Astrocyte (in vitro differentiated cells and primary cell): ENCODE measurements at regions not wholly inside any gene's neighbourhood (a gene's known extent, or its start where the extent isn't known, plus 50 kb on each side); places are given as distances from the start of the nearest gene placed in this dataset.

Experiments used
- DNase-seq: peaks from one replicate; pipeline ENCODE4 v3.0.0-alpha.2; 2010; ENCODE audit warnings: low read depth
- FAIRE-seq: peaks from 2 replicates; lab custom pipeline; 2011; peaks lifted over from hg19 to GRCh38; lab: Jason Lieb, UNC
- H2AFZ ChIP-seq: 2 replicates; pipeline ENCODE4 v1.6.0; 2012; ENCODE audit warnings: low read depth, low read length, inconsistent platforms
- H3K27ac ChIP-seq: 2 replicates; pipeline ENCODE4 v1.5.1; 2011; ENCODE audit warnings: low read depth, low read length, inconsistent platforms
- H3K27me3 ChIP-seq: 2 replicates; pipeline ENCODE4 v1.6.0; 2011; ENCODE audit warnings: low read length, inconsistent platforms; ENCODE audit not compliant: insufficient read depth
- H3K36me3 ChIP-seq: 2 replicates; pipeline ENCODE4 v1.5.1; 2011; ENCODE audit warnings: low read length, inconsistent platforms; ENCODE audit not compliant: insufficient read depth
- H3K4me1 ChIP-seq: 2 replicates; pipeline ENCODE4 v1.5.1; 2011; ENCODE audit warnings: low read length, inconsistent platforms; ENCODE audit not compliant: insufficient read depth
- H3K4me2 ChIP-seq: 2 replicates; pipeline ENCODE4 v1.6.0; 2012; ENCODE audit warnings: low read length, inconsistent platforms
- H3K4me3 ChIP-seq: 2 replicates; pipeline ENCODE4 v1.5.1; 2011; ENCODE audit warnings: low read depth, mild to moderate bottlenecking, low read length, inconsistent platforms; ENCODE audit not compliant: insufficient read depth
- H3K79me2 ChIP-seq: 2 replicates; pipeline ENCODE4 v1.6.0; 2012; ENCODE audit warnings: mild to moderate bottlenecking, low read length, inconsistent platforms; ENCODE audit not compliant: insufficient read depth
- H3K9ac ChIP-seq: 2 replicates; pipeline ENCODE4 v1.6.0; 2012; ENCODE audit warnings: mild to moderate bottlenecking, low read length, inconsistent platforms
- H3K9me3 ChIP-seq: 2 replicates; pipeline ENCODE4 v1.5.1; 2012; ENCODE audit warnings: low read depth, mild to moderate bottlenecking, low read length, inconsistent platforms; ENCODE audit not compliant: insufficient read depth
- H4K20me1 ChIP-seq: 2 replicates; pipeline ENCODE4 v1.6.0; 2012; ENCODE audit warnings: low read length, inconsistent platforms; ENCODE audit not compliant: insufficient read depth
- H3K27ac Mint-ChIP-seq: one replicate; pipeline ENCODE4 v1.8.0; 2021; ENCODE audit warnings: mild to moderate bottlenecking, mixed read lengths; ENCODE audit not compliant: unreplicated experiment
- H3K27me3 Mint-ChIP-seq: one replicate; pipeline ENCODE4 v1.8.0; 2021; ENCODE audit warnings: low read depth, mixed read lengths; ENCODE audit not compliant: unreplicated experiment
- H3K36me3 Mint-ChIP-seq: one replicate; pipeline ENCODE4 v1.8.0; 2021; ENCODE audit warnings: low read depth, mixed read lengths; ENCODE audit not compliant: unreplicated experiment
- H3K4me1 Mint-ChIP-seq: one replicate; pipeline ENCODE4 v1.8.0; 2021; ENCODE audit warnings: low read depth, mixed read lengths; ENCODE audit not compliant: unreplicated experiment
- H3K4me3 Mint-ChIP-seq: one replicate; pipeline ENCODE4 v1.8.0; 2021; ENCODE audit warnings: mild to moderate bottlenecking, moderate library complexity, mixed read lengths; ENCODE audit not compliant: unreplicated experiment
- H3K9me3 Mint-ChIP-seq: one replicate; pipeline ENCODE4 v1.8.0; 2021; ENCODE audit warnings: mild to moderate bottlenecking, mixed read lengths; ENCODE audit not compliant: unreplicated experiment
- EZH2 ChIP-seq: IDR thresholded peaks from 2 replicates; pipeline ENCODE4 v1.6.1; 2012; ENCODE audit warnings: mild to moderate bottlenecking, low read length, inconsistent platforms; ENCODE audit not compliant: insufficient read depth
- TF ChIP-seq, protein P1 (sequence below): IDR thresholded peaks from 2 replicates; pipeline ENCODE4 v1.5.1; 2011; ENCODE audit warnings: low read depth, mild to moderate bottlenecking, inconsistent platforms, low read length, moderate library complexity; ENCODE audit not compliant: insufficient read depth

DNA sequence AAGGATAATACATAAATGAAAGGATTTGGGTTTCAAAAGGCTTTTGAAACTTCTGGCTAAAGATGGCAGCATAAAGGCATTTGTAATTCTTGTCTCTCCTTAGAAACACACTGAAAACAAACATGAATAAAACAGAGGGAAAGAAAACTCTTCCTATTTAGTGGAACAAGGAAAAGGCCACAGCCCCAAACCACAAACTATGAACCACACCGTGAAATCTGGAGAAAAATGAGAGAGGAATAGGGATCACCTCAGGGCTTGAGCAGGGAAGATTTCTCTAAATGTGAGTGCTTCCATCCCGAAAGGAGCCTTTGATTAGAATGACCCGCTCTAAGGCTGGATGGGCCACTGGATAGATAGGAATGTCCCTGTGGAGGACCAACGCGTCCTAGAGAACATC, 119.6 kb downstream of the SEC61B start:
- peaks cover 8% of the 10 kb centered on the region for H3K27me3 Mint-ChIP-seq
- Histone ChIP-seq H3K4me2 (no peak overlapping the region), H3K4me1 (peaks cover 10% of the 10 kb centered on the region), H2AFZ (no peak overlapping the region), H3K4me3 (no peak overlapping the region), H3K79me2 (no peaks in the 10 kb centered on the region), H3K27ac (no peak overlapping the region), H3K9ac (no peak overlapping the region), H3K9me3 (no peaks in the 10 kb centered on the region), H3K27me3 (no peaks in the 10 kb centered on the region), H3K36me3 (no peaks in the 10 kb centered on the region), H4K20me1 (no peaks in the 10 kb centered on the region)
- TF ChIP-seq, protein P1, sequence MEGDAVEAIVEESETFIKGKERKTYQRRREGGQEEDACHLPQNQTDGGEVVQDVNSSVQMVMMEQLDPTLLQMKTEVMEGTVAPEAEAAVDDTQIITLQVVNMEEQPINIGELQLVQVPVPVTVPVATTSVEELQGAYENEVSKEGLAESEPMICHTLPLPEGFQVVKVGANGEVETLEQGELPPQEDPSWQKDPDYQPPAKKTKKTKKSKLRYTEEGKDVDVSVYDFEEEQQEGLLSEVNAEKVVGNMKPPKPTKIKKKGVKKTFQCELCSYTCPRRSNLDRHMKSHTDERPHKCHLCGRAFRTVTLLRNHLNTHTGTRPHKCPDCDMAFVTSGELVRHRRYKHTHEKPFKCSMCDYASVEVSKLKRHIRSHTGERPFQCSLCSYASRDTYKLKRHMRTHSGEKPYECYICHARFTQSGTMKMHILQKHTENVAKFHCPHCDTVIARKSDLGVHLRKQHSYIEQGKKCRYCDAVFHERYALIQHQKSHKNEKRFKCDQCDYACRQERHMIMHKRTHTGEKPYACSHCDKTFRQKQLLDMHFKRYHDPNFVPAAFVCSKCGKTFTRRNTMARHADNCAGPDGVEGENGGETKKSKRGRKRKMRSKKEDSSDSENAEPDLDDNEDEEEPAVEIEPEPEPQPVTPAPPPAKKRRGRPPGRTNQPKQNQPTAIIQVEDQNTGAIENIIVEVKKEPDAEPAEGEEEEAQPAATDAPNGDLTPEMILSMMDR: no peak
- TF ChIP-seq EZH2: no peak
- H3K9me3 Mint-ChIP-seq: peaks cover under 1% of the 10 kb centered on the region
- FAIRE-seq (no peak), DNase-seq (no peak)
- H3K36me3 Mint-ChIP-seq: no peaks in the 10 kb centered on the region
- H3K27ac Mint-ChIP-seq: no peak overlapping the region
- no peaks in the 10 kb centered on the region for H3K4me1 Mint-ChIP-seq
- no peak overlapping the region for H3K4me3 Mint-ChIP-seq

DNA sequence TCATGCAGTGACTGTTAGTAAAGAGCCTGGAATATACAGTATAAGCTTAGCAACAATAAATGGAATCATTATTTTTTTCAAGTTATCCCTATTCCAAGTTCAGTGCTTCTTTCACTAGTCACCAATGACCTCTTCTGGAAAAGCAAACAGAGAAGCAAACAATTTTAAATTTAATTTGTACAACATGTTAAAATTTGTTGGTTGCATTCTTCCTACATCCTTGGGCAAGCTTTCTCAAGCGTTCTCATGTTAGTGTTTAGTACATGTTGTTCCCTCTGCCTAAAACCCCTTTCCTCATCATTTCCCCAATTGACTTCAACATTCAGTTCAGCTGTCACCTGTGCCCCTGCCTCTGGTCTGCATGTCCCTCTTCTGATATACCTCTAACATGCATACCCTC, 123.4 kb downstream of the SEC61B start:
- no peaks in the 10 kb centered on the region for H4K20me1 ChIP-seq
- H3K27ac ChIP-seq: no peak overlapping the region
- H2AFZ ChIP-seq: no peak overlapping the region
- Mint-ChIP-seq H3K27ac (no peak overlapping the region), H3K27me3 (peaks cover 5% of the 10 kb centered on the region), H3K36me3 (no peaks in the 10 kb centered on the region), H3K4me3 (no peak overlapping the region), H3K9me3 (no peaks in the 10 kb centered on the region), H3K4me1 (no peaks in the 10 kb centered on the region)
- DNase-seq (no peak), FAIRE-seq (no peak)
- no peak overlapping the region for H3K4me3 ChIP-seq
- H3K36me3 ChIP-seq: no peaks in the 10 kb centered on the region
- no peak for TF ChIP-seq EZH2
- TF ChIP-seq, protein P1: no peak
- no peaks in the 10 kb centered on the region for H3K27me3 ChIP-seq
- H3K9ac ChIP-seq: no peak overlapping the region
- H3K4me2 ChIP-seq: peak overlapping the region; percentile 35
- H3K79me2 ChIP-seq: no peaks in the 10 kb centered on the region
- H3K9me3 ChIP-seq: no peaks in the 10 kb centered on the region
- H3K4me1 ChIP-seq: peaks cover 10% of the 10 kb centered on the region

DNA sequence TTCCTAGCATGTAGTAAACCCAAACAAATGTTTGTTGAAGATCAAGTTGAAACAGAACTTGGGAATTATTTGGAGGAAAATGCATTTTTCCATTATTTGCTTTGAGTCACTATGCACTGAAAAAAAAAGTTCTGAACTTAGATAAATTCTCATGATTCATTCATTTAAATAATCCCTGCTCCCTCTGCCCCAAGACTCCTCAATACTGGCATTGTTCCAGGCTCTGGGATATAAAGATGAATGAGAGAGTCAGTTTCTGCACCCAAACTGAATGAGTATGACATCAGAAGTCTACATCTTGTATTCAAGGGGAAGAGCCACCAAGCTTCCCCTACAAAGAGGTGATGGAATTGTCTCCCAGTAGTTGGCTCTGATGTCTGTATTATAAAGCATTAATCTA, 123.9 kb downstream of the SEC61B start:
- Histone ChIP-seq H3K4me2 (peak overlapping the region; percentile 35), H4K20me1 (no peaks in the 10 kb centered on the region), H3K9me3 (no peaks in the 10 kb centered on the region), H3K79me2 (no peaks in the 10 kb centered on the region), H3K4me1 (peaks cover 10% of the 10 kb centered on the region), H2AFZ (no peak overlapping the region), H3K36me3 (no peaks in the 10 kb centered on the region), H3K9ac (no peak overlapping the region), H3K27ac (no peak overlapping the region), H3K4me3 (no peak overlapping the region), H3K27me3 (no peaks in the 10 kb centered on the region)
- Mint-ChIP-seq H3K9me3 (no peaks in the 10 kb centered on the region), H3K36me3 (no peaks in the 10 kb centered on the region), H3K4me3 (no peak overlapping the region), H3K27me3 (peaks cover 5% of the 10 kb centered on the region), H3K27ac (no peak overlapping the region), H3K4me1 (no peaks in the 10 kb centered on the region)
- DNase-seq: peak; percentile 39
- TF ChIP-seq EZH2: no peak
- TF ChIP-seq, protein P1: no peak
- FAIRE-seq: no peak
